Neural progenitor cell (in vitro differentiated cells): ENCODE measurements at regions not wholly inside any gene's neighbourhood (a gene's known extent, or its start where the extent isn't known, plus 50 kb on each side); places are given as distances from the start of the nearest gene placed in this dataset.

Experiments
- DNase-seq: peaks from one replicate; pipeline ENCODE4 v3.0.0-alpha.2; 2016; ENCODE audit warnings: low spot score
- H2AFZ ChIP-seq: fragments of 200-600 bp; sonication (generic); replicated peaks from 2 replicates; pipeline ENCODE4 v1.6.1; 2016; ENCODE audit warnings: antibody characterized with exemption
- H3F3A ChIP-seq: fragments of 200-600 bp; sonication (generic); 2 replicates; pipeline ENCODE4 v1.6.1; 2016; ENCODE audit warnings: antibody characterized with exemption, low read depth
- H3K27ac ChIP-seq: fragments of 200-600 bp; sonication (generic); 2 replicates; pipeline ENCODE4 v1.5.1; 2016; ENCODE audit warnings: mild to moderate bottlenecking
- H3K27me3 ChIP-seq: fragments of 200-600 bp; sonication (generic); 2 replicates; pipeline ENCODE4 v1.6.1; 2016; ENCODE audit warnings: mild to moderate bottlenecking, moderate library complexity
- H3K36me3 ChIP-seq: fragments of 200-600 bp; sonication (generic); 2 replicates; pipeline ENCODE4 v1.5.1; 2016
- H3K4me1 ChIP-seq: fragments of 200-600 bp; sonication (generic); 2 replicates; pipeline ENCODE4 v1.6.1; 2016; ENCODE audit warnings: mixed run types
- H3K4me2 ChIP-seq: fragments of 200-600 bp; sonication (generic); 2 replicates; pipeline ENCODE4 v1.6.1; 2016
- H3K4me3 ChIP-seq: fragments of 200-600 bp; sonication (generic); 2 replicates; pipeline ENCODE4 v1.5.1; 2016
- H3K79me2 ChIP-seq: fragments of 200-600 bp; sonication (generic); 2 replicates; pipeline ENCODE4 v1.6.1; 2016; ENCODE audit warnings: low read depth
- H3K9ac ChIP-seq: fragments of 200-600 bp; sonication (generic); 2 replicates; pipeline ENCODE4 v1.6.1; 2016
- H3K9me3 ChIP-seq: fragments of 200-600 bp; sonication (generic); 2 replicates; pipeline ENCODE4 v1.5.1; 2016; ENCODE audit warnings: low read depth
- H4K20me1 ChIP-seq: fragments of 200-600 bp; sonication (generic); 2 replicates; pipeline ENCODE4 v1.6.1; 2016; ENCODE audit warnings: low read depth
- H3K27ac Mint-ChIP-seq: 3 replicates; pipeline ENCODE4 v1.8.0; 2021; ENCODE audit warnings: mixed read lengths
- H3K27me3 Mint-ChIP-seq: 2 replicates; pipeline ENCODE4 v1.8.0; 2022; ENCODE audit warnings: low read depth, mild to moderate bottlenecking, inconsistent platforms, moderate library complexity, mixed read lengths; ENCODE audit not compliant: insufficient read depth
- H3K36me3 Mint-ChIP-seq: 3 replicates; pipeline ENCODE4 v1.8.0; 2021; ENCODE audit warnings: mixed read lengths
- H3K4me1 Mint-ChIP-seq: 3 replicates; pipeline ENCODE4 v1.8.0; 2021; ENCODE audit warnings: mixed read lengths
- H3K4me3 Mint-ChIP-seq: 3 replicates; pipeline ENCODE4 v1.8.0; 2021; ENCODE audit warnings: mild to moderate bottlenecking, moderate library complexity, mixed read lengths
- H3K9me3 Mint-ChIP-seq: 3 replicates; pipeline ENCODE4 v1.8.0; 2020; ENCODE audit warnings: mixed read lengths
- EZH2 ChIP-seq: fragments of 200-600 bp; sonication (generic); IDR thresholded peaks from 2 replicates; pipeline ENCODE4 v1.6.1; 2017; ENCODE audit warnings: antibody characterized with exemption, mild to moderate bottlenecking, moderate library complexity
- EZH2phosphoT487 ChIP-seq: fragments of 200-600 bp; sonication (generic); IDR thresholded peaks from 2 replicates; pipeline ENCODE4 v1.6.1; 2017; ENCODE audit warnings: antibody characterized with exemption
- TF ChIP-seq, protein P1 (sequence below): fragments of 200-600 bp; sonication (generic); IDR thresholded peaks from 2 replicates; pipeline ENCODE4 v1.5.1; 2017; ENCODE audit warnings: antibody characterized with exemption, mild to moderate bottlenecking

DNA sequence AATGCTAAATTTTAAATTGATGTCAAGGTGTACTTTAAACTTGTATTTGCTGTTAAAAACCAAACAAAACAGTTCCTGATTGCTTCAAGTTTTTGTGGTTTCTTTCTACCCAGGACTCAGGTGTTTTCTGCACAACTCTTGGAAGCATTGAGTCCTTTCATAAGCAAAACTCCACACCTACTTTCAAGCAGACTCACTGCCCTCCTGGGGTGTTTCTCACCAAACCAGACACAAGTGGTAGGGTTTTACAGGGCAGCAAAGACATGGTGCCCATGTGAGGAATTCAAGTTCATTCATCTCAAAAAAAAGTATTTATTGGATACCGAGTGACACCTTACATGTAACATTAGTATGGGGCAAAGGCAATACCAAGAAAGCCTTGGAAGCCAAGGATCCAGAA lies 146.7 kb upstream of the BNIP2 start:
- Mint-ChIP-seq H3K4me1 (peaks cover 18% of the 10 kb centered on the region), H3K4me3 (no peak overlapping the region), H3K9me3 (no peaks in the 10 kb centered on the region), H3K27ac (no peak overlapping the region), H3K36me3 (no peaks in the 10 kb centered on the region), H3K27me3 (peaks cover 2% of the 10 kb centered on the region)
- Histone ChIP-seq H3K9ac (no peak overlapping the region), H4K20me1 (no peaks in the 10 kb centered on the region), H3K4me2 (no peak overlapping the region), H3K9me3 (no peaks in the 10 kb centered on the region), H3K79me2 (no peaks in the 10 kb centered on the region), H3K36me3 (no peaks in the 10 kb centered on the region), H3K4me3 (no peak overlapping the region), H3K27me3 (no peaks in the 10 kb centered on the region), H2AFZ (no peak overlapping the region), H3F3A (no peaks in the 10 kb centered on the region), H3K4me1 (peaks cover 4% of the 10 kb centered on the region), H3K27ac (no peak overlapping the region)
- no peak for DNase-seq
- TF ChIP-seq EZH2phosphoT487 (no peak), EZH2 (no peak)
- TF ChIP-seq, protein P1, sequence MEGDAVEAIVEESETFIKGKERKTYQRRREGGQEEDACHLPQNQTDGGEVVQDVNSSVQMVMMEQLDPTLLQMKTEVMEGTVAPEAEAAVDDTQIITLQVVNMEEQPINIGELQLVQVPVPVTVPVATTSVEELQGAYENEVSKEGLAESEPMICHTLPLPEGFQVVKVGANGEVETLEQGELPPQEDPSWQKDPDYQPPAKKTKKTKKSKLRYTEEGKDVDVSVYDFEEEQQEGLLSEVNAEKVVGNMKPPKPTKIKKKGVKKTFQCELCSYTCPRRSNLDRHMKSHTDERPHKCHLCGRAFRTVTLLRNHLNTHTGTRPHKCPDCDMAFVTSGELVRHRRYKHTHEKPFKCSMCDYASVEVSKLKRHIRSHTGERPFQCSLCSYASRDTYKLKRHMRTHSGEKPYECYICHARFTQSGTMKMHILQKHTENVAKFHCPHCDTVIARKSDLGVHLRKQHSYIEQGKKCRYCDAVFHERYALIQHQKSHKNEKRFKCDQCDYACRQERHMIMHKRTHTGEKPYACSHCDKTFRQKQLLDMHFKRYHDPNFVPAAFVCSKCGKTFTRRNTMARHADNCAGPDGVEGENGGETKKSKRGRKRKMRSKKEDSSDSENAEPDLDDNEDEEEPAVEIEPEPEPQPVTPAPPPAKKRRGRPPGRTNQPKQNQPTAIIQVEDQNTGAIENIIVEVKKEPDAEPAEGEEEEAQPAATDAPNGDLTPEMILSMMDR: no peak

- no peak overlapping the region for H3K27ac ChIP-seq
- no peaks in the 10 kb centered on the region for H3K27me3 ChIP-seq
- H3K9me3 ChIP-seq: no peaks in the 10 kb centered on the region
- no peak overlapping the region for H2AFZ ChIP-seq
- H3K79me2 ChIP-seq: no peaks in the 10 kb centered on the region
- Mint-ChIP-seq H3K27me3 (peaks cover 2% of the 10 kb centered on the region), H3K9me3 (peaks cover 2% of the 10 kb centered on the region), H3K27ac (no peak overlapping the region), H3K36me3 (no peaks in the 10 kb centered on the region), H3K4me1 (peaks cover 11% of the 10 kb centered on the region), H3K4me3 (no peak overlapping the region)
- TF ChIP-seq, protein P1: no peak
- no peak for TF ChIP-seq EZH2phosphoT487
- no peak for TF ChIP-seq EZH2
- no peaks in the 10 kb centered on the region for H3K4me1 ChIP-seq
- no peaks in the 10 kb centered on the region for H3K36me3 ChIP-seq
- no peak overlapping the region for H3K4me3 ChIP-seq
- H3K9ac ChIP-seq: no peak overlapping the region
- DNase-seq: no peak
- no peak overlapping the region for H3K4me2 ChIP-seq
- no peaks in the 10 kb centered on the region for H3F3A ChIP-seq
- no peaks in the 10 kb centered on the region for H4K20me1 ChIP-seq
Measured at GRCh38 chr15:59834528-59834927, 145.4 kb upstream of the BNIP2 start.

GRCh38 chr15:59833366-59833765 lies 144.2 kb upstream of the BNIP2 start:
- Histone ChIP-seq H3K9me3 (no peaks in the 10 kb centered on the region), H3K79me2 (no peaks in the 10 kb centered on the region), H2AFZ (no peak overlapping the region), H3K27me3 (no peaks in the 10 kb centered on the region), H4K20me1 (no peaks in the 10 kb centered on the region), H3K4me1 (no peaks in the 10 kb centered on the region), H3K27ac (no peak overlapping the region), H3F3A (no peaks in the 10 kb centered on the region), H3K9ac (no peak overlapping the region), H3K4me2 (no peak overlapping the region), H3K4me3 (no peak overlapping the region), H3K36me3 (no peaks in the 10 kb centered on the region)
- DNase-seq: no peak
- Mint-ChIP-seq H3K36me3 (no peaks in the 10 kb centered on the region), H3K27me3 (peaks cover 6% of the 10 kb centered on the region), H3K4me3 (no peak overlapping the region), H3K9me3 (peaks cover 2% of the 10 kb centered on the region), H3K4me1 (peaks cover 3% of the 10 kb centered on the region), H3K27ac (no peak overlapping the region)
- TF ChIP-seq, protein P1: no peak
- TF ChIP-seq EZH2phosphoT487 (no peak), EZH2 (no peak)

DNA sequence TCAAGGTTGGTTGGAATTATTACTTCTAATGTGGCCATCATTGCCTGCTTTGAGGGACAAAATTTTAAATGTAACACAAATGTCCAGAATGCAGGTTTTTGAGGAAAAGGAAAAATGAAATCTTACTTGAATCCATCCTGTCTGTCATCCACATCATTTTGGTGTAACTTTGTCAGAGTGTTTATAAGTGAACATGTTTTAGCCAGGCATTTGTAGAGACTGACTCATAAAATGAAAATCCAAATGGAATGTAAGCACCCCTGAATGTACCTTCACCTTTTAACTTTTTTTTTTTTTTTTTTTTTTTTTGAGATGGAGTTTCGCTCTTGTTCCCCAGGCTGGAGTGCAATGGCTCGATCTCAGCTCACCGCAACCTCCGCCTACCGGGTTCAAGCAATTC lies 141.8 kb upstream of the BNIP2 start:
- H3K4me2 ChIP-seq: no peak overlapping the region

More for the DNA sequence above, 141.8 kb upstream of the BNIP2 start:
- Mint-ChIP-seq H3K27ac (no peak overlapping the region), H3K4me3 (no peak overlapping the region), H3K36me3 (no peaks in the 10 kb centered on the region), H3K9me3 (peaks cover 2% of the 10 kb centered on the region), H3K4me1 (no peaks in the 10 kb centered on the region), H3K27me3 (peaks cover 6% of the 10 kb centered on the region)
- Histone ChIP-seq H3K27ac (no peak overlapping the region), H3K4me3 (no peak overlapping the region), H4K20me1 (no peaks in the 10 kb centered on the region), H3K9me3 (no peaks in the 10 kb centered on the region), H3F3A (no peaks in the 10 kb centered on the region), H3K9ac (no peak overlapping the region), H2AFZ (no peak overlapping the region), H3K4me1 (no peaks in the 10 kb centered on the region), H3K27me3 (no peaks in the 10 kb centered on the region), H3K36me3 (no peaks in the 10 kb centered on the region), H3K79me2 (no peaks in the 10 kb centered on the region)
- DNase-seq: no peak
- TF ChIP-seq, protein P1: no peak
- TF ChIP-seq EZH2: no peak
- no peak for TF ChIP-seq EZH2phosphoT487
